Esophagus squamous epithelium (tissue), 4 donors: ENCODE measurements at regions not wholly inside any gene's neighbourhood (a gene's known extent, or its start where the extent isn't known, plus 50 kb on each side); places are given as distances from the start of the nearest gene placed in this dataset.

Experiments used
- CTCF ChIP-seq, 6 experiments: fragments of 450-650 bp in 4 of 6; fragments of 200-600 bp in 2 of 6; sonication (generic) in 2 of 6; IDR thresholded peaks; one replicate each; pipeline ENCODE4 v1.5.1; 2016 to 2019; ENCODE audit warnings: antibody characterized with exemption in 6 of 6, mild to moderate bottlenecking in 4 of 6, moderate library complexity in 4 of 6
- POLR2A ChIP-seq, 4 donors: fragments of 450-650 bp; IDR thresholded peaks; one replicate each; pipeline ENCODE4 v1.6.1; 2017; ENCODE audit warnings: antibody characterized with exemption in 4 of 4, mild to moderate bottlenecking in 4 of 4, moderate library complexity in 3 of 4

- TF ChIP-seq POLR2A (IDR thresholded peaks at IDR 0.05) (no peak), CTCF (IDR thresholded peaks at IDR 0.05) (no peak)
These were observed 343.5 kb upstream of the SFRP2 start for GRCh38 chr4:154132406-154132805.
